HG03060 (cell line): ENCODE measurements at regions not wholly inside any gene's neighbourhood (a gene's known extent, or its start where the extent isn't known, plus 50 kb on each side); places are given as distances from the start of the nearest gene placed in this dataset.
"Not testable (repeated sequence)": the region's sequence is repeated elsewhere in the genome, so short reads cannot be mapped to it uniquely, and the experiment has no call there.

ENCODE experiments used
- ATAC-seq: cut with Tn5 transposase; IDR thresholded peaks from one replicate; pipeline ENCODE4 v1.9.1; 2021; ENCODE audit warnings: low read depth, moderate number of reproducible peaks; ENCODE audit not compliant: unreplicated experiment

DNA sequence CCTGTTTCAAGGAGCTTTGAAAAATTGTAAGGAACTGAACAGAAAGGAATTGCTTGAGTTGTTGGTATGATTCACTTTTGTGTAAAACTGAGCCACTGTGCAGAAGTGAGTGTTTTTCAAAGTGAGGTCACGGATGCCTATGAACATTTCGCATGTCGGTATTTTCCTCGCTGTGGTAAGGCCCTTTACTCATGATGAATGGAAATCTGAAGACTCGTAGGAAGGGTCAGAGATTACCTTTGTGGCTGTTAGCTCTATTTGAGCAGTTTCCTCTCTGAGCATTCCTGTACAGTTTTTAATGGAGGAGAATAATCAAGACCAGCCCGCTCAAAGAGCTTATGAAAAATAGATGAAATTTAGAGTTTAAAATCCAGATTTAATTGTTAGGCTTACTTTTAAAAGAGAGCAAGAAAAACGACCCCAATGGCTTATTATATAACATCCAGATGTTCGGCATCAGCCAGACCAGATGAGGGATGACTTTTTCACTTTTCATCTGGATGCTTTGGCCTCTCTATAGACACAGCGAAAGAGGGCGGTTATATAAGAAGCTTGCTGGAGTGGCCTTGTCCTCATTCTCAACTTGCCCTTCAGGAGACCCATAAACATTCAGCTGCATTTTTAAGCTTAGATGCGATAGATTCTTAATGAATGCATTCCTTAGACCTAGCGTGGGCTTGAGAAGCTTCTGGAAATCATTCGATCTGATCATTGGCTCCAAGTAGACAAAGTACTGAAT is 99.5 kb downstream of the CD83 start:
- no peak for ATAC-seq

DNA sequence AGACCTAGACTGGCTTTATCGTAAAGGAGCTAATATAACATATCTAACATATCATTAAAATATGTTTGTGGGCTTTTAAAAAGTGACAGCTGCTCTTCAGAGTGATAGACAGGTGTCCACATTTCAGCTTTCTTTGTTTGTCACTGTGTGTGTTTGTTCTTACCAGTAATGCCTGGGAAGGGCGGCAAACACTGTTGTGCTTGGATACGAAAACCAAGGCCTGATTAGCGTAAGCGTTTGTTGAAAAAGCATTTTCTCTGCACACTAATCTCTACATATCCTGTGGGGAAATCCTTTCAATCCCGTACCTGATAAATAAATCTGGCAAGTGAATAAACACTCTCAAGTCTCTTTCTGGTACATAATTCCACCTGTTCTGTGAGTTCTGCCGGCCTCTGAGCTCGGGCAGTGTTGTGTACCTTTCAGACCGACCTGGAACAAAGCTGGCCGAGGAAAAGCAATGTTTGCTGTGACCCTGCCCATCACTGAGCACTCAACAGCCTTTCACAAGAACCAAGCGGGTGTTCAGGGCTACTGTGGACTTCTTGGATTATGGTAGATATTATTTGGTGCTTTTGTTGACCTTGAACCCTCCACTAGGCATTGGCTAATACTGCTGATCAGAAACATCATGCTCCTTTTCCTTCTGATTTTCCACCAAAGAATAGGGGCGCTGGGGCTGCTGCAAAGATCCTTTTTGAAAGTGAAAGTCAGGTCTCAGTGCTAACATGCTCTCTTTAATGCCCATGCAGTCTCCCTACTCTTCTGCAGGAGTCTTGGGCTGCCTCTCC is 100.4 kb downstream of the CD83 start:
- ATAC-seq = no peak

DNA sequence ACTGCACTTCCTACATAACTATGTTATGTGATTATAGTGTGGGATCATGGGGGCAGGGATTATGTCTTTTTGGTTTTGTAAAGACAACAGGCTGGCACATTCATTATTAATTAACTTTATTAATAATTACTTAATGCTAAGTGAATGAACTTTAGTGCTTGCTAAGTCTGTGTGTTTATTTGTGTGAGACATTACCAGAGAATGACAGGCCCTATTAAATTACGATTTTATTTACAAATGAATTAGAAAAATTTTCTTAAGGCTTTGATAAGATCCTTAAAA is 100.9 kb downstream of the CD83 start:
- ATAC-seq = no peak

DNA sequence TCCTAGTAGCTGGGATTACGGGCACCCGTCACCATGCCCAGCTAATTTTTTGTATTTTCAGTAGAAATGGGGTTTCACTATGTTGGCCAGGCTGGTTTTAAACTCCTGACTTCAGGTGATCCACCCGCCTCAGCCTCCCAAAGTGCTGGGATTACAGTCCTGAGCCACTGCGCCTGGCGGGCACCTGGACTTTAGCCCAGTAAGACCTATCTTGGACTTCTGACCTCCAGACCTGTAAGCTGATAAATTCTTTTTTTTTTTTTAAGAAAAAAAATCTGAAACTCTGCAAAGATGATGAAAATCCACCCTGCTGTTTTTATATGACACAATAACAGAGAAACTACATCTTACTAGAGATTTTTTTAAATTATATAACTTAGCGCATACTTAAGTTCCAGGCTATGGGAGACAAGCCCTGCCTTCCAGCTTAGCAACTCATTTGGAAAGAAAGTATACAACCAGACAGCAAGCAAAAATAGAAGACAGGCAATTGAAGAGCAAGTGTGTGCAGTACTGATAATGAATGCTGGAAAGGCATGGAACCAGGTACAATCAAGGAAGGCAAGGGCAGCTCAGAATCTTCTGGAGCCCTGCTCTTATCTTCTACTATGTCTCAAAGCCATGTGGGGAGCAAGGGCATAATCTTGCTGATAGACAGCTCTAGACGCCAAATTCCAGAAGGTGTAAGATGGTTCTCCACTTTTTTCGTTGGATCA is 104.2 kb downstream of the CD83 start:
- ATAC-seq = no peak

DNA sequence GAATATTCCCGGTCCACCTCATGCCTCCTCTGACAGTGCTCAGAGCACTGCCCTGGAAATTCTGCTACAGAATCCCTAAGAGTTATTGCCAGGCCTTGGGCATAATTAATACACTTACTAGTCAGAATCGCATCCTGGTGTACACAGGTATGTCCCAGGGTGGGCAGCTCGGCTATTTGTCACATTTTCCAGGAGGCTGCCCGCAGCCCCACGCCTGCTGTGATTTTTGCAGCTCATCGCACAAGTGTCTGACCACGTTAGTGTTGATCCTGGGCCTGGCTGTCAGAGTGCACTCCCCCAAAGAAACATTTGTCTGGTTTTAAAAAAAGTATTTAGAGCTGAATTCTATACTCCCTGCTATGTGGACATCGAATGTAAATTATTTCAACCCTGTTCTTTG is 105.4 kb downstream of the CD83 start:
- no peak for ATAC-seq

DNA sequence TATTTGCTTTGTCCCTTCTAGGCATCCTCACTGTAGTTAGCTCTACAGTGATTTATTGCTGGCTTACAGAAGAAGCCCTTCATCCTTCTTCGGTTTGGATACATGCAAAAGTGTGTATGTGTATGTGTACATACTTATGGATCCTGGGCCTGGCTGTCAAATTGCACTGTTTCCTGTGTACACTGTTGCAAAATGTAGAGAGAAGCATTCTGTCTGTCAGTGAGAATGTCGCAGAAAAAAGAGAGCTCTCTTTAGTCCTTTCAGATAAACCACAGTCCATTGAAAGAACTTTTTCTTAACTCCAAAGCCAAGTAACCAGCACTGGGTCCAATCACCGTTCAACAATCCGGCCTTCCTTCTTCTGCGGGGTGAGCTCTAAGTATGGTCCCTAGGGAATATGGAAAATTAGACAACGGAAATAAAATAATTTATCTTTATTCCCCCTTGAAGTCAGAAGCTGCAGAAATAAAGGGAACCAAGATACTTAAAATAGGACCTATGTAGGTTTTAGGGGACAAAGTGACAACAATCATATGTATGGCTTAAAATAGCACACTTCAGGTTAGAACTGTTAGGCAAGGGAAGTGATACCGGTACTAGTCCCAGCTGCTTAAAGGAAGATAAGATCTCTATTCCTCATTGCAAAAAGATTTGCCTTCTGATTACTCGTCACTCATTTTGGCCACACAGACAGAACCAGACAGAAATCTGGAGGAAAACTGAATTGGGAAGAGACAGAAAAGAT is 107.0 kb downstream of the CD83 start:
- no peak for ATAC-seq

DNA sequence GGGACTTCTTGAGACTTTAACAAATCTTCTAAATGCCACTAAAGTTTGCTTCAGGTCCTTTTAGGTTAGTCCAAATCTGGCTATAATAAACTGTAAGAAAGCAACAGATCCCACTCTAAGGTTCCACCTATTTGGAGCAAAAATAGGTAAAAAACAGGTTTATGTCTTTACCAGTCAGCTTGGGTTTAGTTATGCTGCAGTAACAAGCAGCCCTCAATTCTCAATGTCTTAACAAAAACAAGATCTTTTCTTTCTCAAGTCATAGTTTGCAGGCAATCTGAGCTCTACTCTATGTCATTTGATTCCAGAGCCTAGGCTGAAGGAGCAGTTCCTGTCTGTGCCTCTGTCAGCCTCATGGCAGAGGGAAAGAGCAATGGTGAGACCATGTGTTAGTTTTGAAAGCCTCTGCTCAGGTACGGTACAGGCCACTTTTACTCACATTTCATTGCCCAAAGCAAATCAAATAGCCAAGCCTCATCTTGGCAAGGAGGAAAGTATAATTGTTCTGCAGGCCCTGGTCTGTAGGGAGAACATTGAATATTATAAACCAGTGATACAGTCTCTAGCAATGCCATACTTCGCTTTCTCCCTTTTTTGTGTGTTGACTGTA is 108.6 kb downstream of the CD83 start:
- ATAC-seq = no peak

DNA sequence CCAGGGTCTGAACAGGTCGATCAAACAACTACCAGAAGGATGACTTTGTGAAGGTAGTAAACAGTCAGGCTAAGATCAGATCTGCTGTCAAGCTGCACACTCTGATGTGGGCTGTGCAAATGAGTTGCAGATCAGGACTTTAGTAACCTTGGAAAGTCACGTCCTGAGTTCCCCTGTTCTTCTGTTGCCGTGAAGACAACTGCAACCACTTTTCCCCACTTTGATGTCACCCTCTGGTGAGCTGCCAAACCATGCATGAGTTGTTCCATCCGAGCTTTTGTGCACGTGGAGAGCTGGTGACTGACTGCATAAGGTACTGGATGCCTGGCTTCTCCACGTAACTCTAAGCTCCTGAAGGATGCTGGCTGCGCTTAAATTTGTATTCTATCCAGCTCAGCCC is 111.0 kb downstream of the CD83 start:
- ATAC-seq = no peak

DNA sequence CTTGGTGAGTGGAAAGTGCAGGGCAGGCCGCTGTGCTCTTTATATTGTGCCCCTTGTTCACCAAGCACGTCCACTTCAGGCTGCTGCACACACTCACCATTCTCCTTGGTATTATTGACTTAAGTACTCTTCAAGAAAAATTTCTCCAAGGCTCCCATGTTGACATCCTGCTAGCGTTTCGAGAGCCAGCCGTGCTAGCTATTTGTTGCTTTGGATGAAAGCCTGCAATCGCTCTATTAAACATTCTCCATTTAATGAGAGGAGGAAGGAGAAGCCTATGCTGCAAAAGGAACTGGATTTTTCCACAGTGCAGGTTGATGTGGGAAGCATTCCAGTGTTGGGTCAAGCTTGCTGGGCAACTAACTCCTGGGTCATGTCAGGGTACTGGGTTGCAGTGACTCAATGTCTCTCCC is 113.5 kb downstream of the CD83 start:
- no peak for ATAC-seq

DNA sequence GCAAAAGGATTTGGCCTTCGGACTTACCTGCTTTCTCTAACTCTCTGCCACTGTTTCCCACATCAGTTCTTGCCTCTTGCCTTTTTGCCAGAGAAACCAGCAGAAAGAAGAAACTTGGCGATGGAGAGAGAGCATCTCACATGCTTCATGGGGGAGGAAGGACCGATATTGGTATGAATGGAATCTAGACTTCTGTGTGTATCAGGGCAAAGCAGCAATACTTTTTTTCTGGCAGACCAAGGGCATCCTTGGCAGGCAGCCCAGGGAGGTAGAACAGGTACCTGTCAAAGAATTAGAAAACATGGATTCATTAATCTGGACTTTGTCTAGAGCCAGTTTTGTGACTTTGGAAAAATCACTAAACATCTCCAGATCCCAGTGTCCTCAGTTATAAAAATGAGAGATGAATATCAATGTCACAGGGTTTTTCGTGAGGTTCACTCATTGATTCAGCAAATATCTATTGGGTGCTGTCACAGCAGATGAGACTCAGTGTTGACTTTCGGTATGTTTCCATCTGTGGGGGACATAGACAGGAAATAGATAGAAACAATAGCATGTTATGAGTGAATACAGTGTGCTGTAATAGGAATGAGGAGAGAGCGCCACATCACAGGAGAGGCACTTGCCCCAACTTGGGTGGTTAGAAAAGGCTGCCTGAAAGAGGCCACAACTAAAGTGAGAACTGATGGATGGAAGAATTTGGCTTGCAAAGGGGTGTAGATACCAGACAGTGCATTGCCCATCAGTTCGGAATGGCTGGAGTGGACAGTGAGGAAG is 114.1 kb downstream of the CD83 start:
- ATAC-seq = no peak

DNA sequence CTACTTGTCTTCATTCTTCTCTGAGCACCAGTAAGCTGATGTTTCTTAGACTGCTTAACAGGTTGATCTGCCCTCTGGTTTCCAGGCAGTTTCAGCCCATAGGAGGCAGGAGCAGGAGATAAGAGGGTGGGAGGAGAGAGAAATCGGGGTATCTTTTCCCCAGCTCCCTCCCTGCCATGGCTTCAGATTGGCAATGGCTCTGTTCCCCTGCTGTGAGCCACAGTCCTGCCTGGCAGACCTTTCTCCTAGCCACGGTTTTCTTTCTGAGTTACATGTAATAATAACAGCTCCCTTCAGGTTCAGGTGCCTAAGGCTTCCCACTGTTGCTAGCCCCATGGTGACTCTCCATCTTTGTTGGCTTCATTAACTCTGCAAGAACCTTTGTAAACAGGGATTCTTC is 115.3 kb downstream of the CD83 start:
- no peak for ATAC-seq

DNA sequence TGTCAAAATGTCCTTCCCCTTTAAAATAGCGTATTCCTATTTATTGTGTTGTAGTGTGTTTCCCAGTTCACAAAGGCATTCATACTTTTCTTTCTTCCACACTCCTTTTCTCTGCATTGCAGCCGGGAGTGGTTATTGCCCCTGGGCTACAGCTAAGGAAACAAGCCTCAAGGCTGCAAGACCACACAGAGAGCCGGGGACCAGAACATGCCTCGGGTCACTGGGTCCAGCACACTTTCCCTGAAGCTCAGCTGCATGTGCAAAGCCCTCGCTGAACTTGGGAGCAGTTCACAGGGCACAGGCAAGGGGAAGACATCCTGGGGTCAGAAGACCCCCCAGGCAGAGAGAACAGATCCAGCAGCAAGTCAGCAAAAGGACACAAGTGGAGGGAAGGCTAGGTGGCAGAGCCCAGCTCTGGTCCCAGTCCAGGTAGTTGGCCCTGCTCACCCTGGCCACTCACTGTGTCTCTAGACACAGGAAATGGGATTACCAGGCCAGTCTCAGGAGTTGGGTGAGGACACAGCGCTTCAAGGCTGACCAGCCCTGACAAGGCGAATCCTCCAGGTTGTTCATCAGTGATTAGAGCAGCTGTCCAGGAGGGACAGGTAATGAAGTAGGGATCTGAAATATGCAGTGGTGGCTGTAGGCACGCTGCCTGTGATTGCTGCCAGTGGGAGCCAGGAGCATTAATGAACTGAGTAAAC is 118.2 kb downstream of the CD83 start:
- ATAC-seq = no peak

DNA sequence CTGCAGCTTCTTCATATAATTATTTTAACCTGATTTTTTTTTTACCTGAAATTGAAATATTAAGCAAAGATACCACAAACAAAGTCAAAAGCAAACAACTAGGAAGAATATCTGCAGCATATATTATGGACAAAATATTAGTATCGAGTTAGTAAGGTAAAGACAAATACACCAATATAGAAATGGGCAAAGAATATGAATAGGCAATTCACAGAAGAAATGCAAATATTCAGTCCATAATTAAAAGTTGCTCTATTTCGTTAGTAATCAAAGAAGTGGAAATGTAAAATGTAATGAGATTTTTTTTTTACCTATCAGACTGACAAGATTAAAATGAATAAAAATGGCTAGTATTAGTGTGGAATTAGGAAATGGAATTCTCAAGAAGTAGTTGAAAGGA is 121.5 kb downstream of the CD83 start:
- ATAC-seq = no peak

DNA sequence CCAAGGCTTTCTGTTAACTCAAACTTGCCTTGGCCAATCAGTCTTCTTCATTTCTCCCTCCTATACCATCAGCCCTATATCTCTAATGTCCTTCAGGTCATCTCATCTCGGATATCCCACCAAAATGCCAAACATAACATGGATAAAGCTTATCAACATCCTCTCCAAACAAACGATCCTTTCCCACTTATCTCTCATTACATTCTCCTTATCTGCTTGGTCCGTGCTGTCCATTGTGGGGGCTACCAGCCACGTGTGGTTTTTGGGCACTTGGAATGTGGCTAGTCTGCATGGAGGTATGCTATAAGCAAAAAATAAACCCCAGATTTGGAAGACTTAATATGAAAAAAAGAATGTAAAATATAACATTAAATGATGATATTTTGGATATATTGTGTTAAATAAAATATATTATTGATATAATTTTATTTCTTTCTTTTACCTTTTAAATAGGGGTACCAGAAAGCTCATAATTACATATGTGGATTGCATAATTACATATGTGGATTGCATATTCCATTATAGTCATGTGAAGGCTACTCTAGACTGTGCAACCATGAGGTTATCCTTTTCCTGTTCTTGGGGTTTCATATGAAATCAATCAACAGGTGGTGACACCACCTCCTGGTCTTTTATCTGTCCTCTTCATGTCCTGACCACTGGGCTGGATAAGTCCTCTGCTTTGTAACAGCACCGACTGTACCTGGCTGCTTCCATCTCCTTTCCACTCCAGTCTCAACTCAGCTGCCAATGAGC is 123.0 kb downstream of the CD83 start:
- ATAC-seq = no peak

DNA sequence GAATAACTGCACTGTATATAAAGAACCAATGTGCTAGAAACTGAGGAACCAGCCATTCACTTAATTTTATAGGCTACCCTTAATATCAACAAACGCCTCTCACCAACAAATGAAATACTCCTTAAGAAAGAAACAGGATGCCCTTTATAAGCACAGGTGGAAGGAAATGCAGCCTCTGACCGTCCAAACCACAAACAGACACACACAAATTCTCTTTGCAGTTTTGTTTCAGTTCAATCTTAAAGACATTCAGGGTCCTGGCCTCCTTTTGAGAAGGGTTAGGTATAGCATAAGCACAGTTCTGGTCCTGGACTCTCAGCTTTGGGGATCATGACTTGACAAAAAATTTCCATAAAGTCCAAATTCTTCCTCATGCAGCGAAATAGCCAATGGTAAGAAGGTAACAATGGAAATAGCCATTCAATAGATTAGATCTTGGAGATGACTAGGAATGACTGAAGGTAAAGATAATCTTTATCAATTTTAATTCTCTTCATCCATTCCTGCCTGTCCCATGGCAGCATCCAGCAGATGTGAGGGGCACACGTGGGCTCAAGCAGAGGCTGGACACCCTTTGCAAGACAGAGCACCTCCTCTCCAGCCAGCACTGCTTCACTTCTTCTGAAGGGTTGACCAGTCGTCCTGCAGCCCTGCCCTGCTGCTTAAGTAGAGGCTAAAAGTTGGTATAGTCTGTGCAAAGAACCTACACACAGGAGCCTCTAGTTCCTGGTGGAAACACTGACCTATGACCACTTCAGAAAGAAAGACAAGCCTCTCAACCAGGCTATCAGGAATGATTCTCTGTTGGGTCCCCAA is 123.9 kb downstream of the CD83 start:
- ATAC-seq = no peak

DNA sequence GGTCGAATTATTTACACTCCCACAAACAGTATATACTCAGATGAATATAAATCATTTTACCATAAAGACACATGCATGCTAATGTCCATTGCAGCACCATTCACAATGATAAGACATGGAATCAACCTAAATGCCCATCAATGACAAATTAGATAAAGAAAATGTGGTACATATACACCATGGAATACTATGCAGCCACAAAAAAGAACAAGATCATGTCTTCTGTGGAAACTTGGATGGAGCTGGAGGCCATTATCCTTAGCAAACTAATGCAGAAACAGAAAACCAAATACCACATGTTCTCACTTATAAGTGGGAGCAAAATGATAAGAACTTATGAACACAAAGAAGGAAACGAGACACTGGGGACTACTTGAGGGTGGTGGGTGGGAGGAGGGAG is 125.3 kb downstream of the CD83 start:
- ATAC-seq = not testable (repeated sequence)

DNA sequence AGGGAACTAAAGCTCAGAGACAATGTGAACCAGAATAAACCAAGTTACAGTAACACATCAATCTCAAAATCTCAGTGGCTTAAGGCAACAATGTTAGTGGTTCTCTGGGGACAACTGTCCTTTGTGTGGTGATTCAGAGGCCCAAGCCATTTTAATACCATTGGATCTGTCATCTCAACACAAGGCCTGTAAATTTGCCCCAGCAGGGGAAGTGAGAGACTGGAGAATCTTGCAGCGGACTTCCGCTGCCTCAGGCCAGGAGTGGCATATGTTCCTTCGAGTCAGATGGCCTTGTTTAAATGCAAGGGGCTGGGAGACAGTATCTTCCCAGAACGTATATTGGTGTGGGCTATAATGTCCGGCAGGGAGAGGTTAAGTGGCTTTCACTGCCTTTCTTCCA is 126.0 kb downstream of the CD83 start:
- no peak for ATAC-seq

DNA sequence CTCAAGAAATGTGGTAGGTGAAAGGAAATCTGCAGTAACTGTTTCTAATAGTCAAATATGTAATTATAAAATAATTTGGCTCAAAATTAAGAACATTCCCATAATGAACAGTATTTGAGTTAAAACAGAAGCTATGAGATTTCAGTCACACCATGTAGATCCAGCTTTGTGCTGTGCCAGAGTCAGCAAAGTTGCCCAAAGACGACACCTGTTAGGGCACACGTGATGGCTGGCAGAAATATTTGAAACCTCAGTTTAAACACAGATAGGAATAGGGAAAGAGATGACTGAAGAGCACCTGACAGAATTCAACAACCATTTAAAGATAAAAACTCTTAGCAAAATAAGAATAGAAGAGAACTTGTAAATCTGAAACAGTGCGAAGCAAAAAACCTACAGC is 129.3 kb downstream of the CD83 start:
- no peak for ATAC-seq
